HEK293T (cell line): ENCODE measurements at regions not wholly inside any gene's neighbourhood (a gene's known extent, or its start where the extent isn't known, plus 50 kb on each side); places are given as distances from the start of the nearest gene placed in this dataset.

Experiments
- ARNT ChIP-seq: fragments of 450-650 bp; IDR thresholded peaks from 2 replicates; pipeline ENCODE4 v1.6.1; 2017; ENCODE audit warnings: mild to moderate bottlenecking
- CTBP1 ChIP-seq: fragments of 450-650 bp; IDR thresholded peaks from 2 replicates; pipeline ENCODE4 v1.6.1; 2016; ENCODE audit warnings: borderline replicate concordance
- NFRKB ChIP-seq: fragments of 450-650 bp; IDR thresholded peaks from 2 replicates; pipeline ENCODE4 v1.6.1; 2016; ENCODE audit warnings: mild to moderate bottlenecking, moderate library complexity
- SP1 ChIP-seq: fragments of 450-650 bp; IDR thresholded peaks from 2 replicates; pipeline ENCODE4 v1.6.1; 2017
- SUZ12 ChIP-seq: fragments of 450-650 bp; IDR thresholded peaks from 2 replicates; pipeline ENCODE4 v1.6.1; 2016; ENCODE audit warnings: mild to moderate bottlenecking
- TARDBP ChIP-seq: fragments of 450-650 bp; IDR thresholded peaks from 2 replicates; pipeline ENCODE4 v1.6.1; 2016

GRCh38 chr7:131087756-131088658 is 239.7 kb upstream of the MKLN1 start:
- TF ChIP-seq NFRKB (no peak), SUZ12 (no peak), TARDBP (no peak), CTBP1 (no peak), ARNT (no peak), SP1 (no peak)
